ENCODE measurements at regions not wholly inside any gene's neighbourhood (a gene's known extent, or its start where the extent isn't known, plus 50 kb on each side); places are given as distances from the start of the nearest gene placed in this dataset.

DNA sequence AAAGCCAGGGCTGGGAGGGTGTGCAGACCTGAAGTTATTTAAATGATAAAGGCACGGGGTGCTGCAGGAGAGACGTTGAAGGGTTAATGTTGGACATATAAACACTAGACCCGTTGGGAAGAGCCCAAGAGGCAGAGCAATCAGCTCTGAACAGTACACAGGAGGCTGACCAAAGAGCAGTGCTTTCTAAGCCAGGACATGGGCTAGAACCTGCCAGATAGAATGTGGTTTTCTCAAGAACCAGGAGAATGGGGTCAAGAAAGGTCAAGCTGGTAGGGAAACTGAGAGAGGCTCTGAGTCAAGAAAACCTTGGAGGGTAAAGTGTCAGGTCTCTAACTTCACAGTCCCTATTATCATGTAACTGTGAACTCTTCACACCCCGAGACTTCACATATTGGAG lies 143.2 kb upstream of the EEA1 start:
- TF ChIP-seq YY1 (IDR thresholded peaks at IDR 0.05; ENCODE audit: low read depth), result no peak
- no peak for TF ChIP-seq GATA2 (CRISPR knock-in tag; IDR thresholded peaks at IDR 0.05)
- TF ChIP-seq, protein P1, sequence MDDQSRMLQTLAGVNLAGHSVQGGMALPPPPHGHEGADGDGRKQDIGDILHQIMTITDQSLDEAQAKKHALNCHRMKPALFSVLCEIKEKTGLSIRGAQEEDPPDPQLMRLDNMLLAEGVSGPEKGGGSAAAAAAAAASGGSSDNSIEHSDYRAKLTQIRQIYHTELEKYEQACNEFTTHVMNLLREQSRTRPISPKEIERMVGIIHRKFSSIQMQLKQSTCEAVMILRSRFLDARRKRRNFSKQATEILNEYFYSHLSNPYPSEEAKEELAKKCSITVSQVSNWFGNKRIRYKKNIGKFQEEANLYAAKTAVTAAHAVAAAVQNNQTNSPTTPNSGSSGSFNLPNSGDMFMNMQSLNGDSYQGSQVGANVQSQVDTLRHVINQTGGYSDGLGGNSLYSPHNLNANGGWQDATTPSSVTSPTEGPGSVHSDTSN (IDR thresholded peaks at IDR 0.05), result no peak
- TF ChIP-seq TAF1 (IDR thresholded peaks at IDR 0.05; ENCODE audit: borderline replicate concordance, low read depth, low read length), result no peak
- TF ChIP-seq, protein P2, sequence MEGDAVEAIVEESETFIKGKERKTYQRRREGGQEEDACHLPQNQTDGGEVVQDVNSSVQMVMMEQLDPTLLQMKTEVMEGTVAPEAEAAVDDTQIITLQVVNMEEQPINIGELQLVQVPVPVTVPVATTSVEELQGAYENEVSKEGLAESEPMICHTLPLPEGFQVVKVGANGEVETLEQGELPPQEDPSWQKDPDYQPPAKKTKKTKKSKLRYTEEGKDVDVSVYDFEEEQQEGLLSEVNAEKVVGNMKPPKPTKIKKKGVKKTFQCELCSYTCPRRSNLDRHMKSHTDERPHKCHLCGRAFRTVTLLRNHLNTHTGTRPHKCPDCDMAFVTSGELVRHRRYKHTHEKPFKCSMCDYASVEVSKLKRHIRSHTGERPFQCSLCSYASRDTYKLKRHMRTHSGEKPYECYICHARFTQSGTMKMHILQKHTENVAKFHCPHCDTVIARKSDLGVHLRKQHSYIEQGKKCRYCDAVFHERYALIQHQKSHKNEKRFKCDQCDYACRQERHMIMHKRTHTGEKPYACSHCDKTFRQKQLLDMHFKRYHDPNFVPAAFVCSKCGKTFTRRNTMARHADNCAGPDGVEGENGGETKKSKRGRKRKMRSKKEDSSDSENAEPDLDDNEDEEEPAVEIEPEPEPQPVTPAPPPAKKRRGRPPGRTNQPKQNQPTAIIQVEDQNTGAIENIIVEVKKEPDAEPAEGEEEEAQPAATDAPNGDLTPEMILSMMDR (IDR thresholded peaks at IDR 0.05), result no peak
- TF ChIP-seq NRF1 (IDR thresholded peaks at IDR 0.05; ENCODE audit: low read depth, low read length), result no peak
- TF ChIP-seq, protein P3, sequence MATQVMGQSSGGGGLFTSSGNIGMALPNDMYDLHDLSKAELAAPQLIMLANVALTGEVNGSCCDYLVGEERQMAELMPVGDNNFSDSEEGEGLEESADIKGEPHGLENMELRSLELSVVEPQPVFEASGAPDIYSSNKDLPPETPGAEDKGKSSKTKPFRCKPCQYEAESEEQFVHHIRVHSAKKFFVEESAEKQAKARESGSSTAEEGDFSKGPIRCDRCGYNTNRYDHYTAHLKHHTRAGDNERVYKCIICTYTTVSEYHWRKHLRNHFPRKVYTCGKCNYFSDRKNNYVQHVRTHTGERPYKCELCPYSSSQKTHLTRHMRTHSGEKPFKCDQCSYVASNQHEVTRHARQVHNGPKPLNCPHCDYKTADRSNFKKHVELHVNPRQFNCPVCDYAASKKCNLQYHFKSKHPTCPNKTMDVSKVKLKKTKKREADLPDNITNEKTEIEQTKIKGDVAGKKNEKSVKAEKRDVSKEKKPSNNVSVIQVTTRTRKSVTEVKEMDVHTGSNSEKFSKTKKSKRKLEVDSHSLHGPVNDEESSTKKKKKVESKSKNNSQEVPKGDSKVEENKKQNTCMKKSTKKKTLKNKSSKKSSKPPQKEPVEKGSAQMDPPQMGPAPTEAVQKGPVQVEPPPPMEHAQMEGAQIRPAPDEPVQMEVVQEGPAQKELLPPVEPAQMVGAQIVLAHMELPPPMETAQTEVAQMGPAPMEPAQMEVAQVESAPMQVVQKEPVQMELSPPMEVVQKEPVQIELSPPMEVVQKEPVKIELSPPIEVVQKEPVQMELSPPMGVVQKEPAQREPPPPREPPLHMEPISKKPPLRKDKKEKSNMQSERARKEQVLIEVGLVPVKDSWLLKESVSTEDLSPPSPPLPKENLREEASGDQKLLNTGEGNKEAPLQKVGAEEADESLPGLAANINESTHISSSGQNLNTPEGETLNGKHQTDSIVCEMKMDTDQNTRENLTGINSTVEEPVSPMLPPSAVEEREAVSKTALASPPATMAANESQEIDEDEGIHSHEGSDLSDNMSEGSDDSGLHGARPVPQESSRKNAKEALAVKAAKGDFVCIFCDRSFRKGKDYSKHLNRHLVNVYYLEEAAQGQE (IDR thresholded peaks at IDR 0.05; ENCODE audit: low read depth, low read length), result no peak
- no peak for TF ChIP-seq EP300 (IDR thresholded peaks at IDR 0.05; ENCODE audit: borderline replicate concordance in 1 of 2, low read depth in 1 of 2, low read length in 1 of 2)
- TF ChIP-seq, protein P4, sequence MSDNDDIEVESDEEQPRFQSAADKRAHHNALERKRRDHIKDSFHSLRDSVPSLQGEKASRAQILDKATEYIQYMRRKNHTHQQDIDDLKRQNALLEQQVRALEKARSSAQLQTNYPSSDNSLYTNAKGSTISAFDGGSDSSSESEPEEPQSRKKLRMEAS (IDR thresholded peaks at IDR 0.05; ENCODE audit: low read depth), result no peak
- TF ChIP-seq, protein P5, sequence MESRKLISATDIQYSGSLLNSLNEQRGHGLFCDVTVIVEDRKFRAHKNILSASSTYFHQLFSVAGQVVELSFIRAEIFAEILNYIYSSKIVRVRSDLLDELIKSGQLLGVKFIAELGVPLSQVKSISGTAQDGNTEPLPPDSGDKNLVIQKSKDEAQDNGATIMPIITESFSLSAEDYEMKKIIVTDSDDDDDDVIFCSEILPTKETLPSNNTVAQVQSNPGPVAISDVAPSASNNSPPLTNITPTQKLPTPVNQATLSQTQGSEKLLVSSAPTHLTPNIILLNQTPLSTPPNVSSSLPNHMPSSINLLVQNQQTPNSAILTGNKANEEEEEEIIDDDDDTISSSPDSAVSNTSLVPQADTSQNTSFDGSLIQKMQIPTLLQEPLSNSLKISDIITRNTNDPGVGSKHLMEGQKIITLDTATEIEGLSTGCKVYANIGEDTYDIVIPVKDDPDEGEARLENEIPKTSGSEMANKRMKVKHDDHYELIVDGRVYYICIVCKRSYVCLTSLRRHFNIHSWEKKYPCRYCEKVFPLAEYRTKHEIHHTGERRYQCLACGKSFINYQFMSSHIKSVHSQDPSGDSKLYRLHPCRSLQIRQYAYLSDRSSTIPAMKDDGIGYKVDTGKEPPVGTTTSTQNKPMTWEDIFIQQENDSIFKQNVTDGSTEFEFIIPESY (IDR thresholded peaks at IDR 0.05; ENCODE audit: borderline replicate concordance, low read depth), result no peak
- TF ChIP-seq JUND (IDR thresholded peaks at IDR 0.05), result no peak
- TF ChIP-seq POLR2AphosphoS5 (IDR thresholded peaks at IDR 0.05; ENCODE audit: low read depth, low read length), result no peak
- TF ChIP-seq, protein P6, sequence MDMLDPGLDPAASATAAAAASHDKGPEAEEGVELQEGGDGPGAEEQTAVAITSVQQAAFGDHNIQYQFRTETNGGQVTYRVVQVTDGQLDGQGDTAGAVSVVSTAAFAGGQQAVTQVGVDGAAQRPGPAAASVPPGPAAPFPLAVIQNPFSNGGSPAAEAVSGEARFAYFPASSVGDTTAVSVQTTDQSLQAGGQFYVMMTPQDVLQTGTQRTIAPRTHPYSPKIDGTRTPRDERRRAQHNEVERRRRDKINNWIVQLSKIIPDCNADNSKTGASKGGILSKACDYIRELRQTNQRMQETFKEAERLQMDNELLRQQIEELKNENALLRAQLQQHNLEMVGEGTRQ (IDR thresholded peaks at IDR 0.05; ENCODE audit: borderline replicate concordance, low read depth, low read length), result no peak

All from SK-N-SH (cell line).